Adrenal gland (tissue), 9 donors: ENCODE measurements at regions not wholly inside any gene's neighbourhood (a gene's known extent, or its start where the extent isn't known, plus 50 kb on each side); places are given as distances from the start of the nearest gene placed in this dataset.

Experiments
- DNase-seq, 7 donors: peaks; one replicate each; pipeline ENCODE4 v3.0.0-alpha.2; 2019 to 2020
- H3K27ac ChIP-seq, 5 donors: fragments of 200-600 bp; sonication (generic) in 4 of 5; 1 replicate in 3 of 5; 2 replicates in 2 of 5; pipeline versions ENCODE4 v1.5.1 to v1.8.0; 2016 to 2020; ENCODE audit warnings: mild to moderate bottlenecking in 1 of 5
- H3K27me3 ChIP-seq: fragments of 200-600 bp; 2 replicates; pipeline ENCODE4 v1.8.0; 2021
- H3K36me3 ChIP-seq, 2 donors: fragments of 200-600 bp; replicated peaks in 1 of 2; 1 replicate in 1 of 2; 2 replicates in 1 of 2; pipeline versions ENCODE4 v1.5.1 to v1.8.0; 2018 to 2022
- H3K4me1 ChIP-seq, 2 donors: fragments of 200-600 bp; replicated peaks in 1 of 2; 1 replicate in 1 of 2; 2 replicates in 1 of 2; pipeline versions ENCODE4 v1.5.1 to v1.8.0; 2018 to 2021
- H3K4me3 ChIP-seq, 4 donors: fragments of 200-600 bp; sonication (generic) in 3 of 4; one replicate each; pipeline ENCODE4 v1.5.1; 2016 to 2018
- H3K9me3 ChIP-seq, 3 donors: fragments of 200-600 bp; sonication (generic) in 1 of 3; replicated peaks in 1 of 3; 1 replicate in 2 of 3; 2 replicates in 1 of 3; pipeline versions ENCODE4 v1.5.1 to v1.8.0; 2016 to 2021
- CTCF ChIP-seq, 6 experiments: fragments of 450-650 bp in 4 of 6; fragments of 200-600 bp in 2 of 6; sonication (generic) in 1 of 6; IDR thresholded peaks; 1 replicate in 5 of 6; 2 replicates in 1 of 6; pipeline versions ENCODE4 v1.5.1 to v1.8.0; 2016 to 2021; ENCODE audit warnings: antibody characterized with exemption in 6 of 6, mild to moderate bottlenecking in 2 of 6, moderate library complexity in 1 of 6
- POLR2A ChIP-seq, 2 donors: fragments of 450-650 bp; IDR thresholded peaks; one replicate each; pipeline ENCODE4 v1.6.1; 2017; ENCODE audit warnings: antibody characterized with exemption in 2 of 2, mild to moderate bottlenecking in 2 of 2, moderate library complexity in 1 of 2
- WGBS, 4 donors: extraction: QIAGEN DNeasy Blood & Tissue Kit in 2 of 4; methylation state at CpG; one replicate each; pipeline versions ENCODE4 v1.1.5 to v1.1.7; 2013 to 2017; 5-methylcytosine and 5-hydroxymethylcytosine counted together
- intact Hi-C, 2 donors: fragments of 100-400 bp; cut with DNase I; formaldehyde crosslinking; loops; one replicate each; pipeline versions ENCODE4 v1.14.1 to v1.15.0; 2022 to 2023
- donor health status: healthy with polysubstance abuse.
- donor health status: Bipolar disorder and iron deficiency.
- donor health status: DM: yes; HTN: yes; CAD: no.
- donor health status: DM: no; HTN: no; CAD: no.
- donor health status: DM: no; HTN: no; CAD: no.

- intact Hi-C loops = no loop called here
- no peaks in the 10 kb centered on the region for H3K36me3 ChIP-seq
- no peak for DNase-seq
- TF ChIP-seq POLR2A (IDR thresholded peaks at IDR 0.05) = no peak
- TF ChIP-seq CTCF (IDR thresholded peaks at IDR 0.05) = no peak
- no peak overlapping the region for H3K4me3 ChIP-seq
- H3K27me3 ChIP-seq = no peaks in the 10 kb centered on the region
- H3K4me1 ChIP-seq = no peaks in the 10 kb centered on the region
- 35 to 60% (median 58%) methylated on average over 2 of the region's 2 CpGs for WGBS, 4 donors
- H3K27ac ChIP-seq = no peak overlapping the region
- no peaks in the 10 kb centered on the region for H3K9me3 ChIP-seq
Observed at GRCh38 chr16:5670198-5670597, 572.6 kb upstream of the EEF2KMT start.

GRCh38 chr16:5668553-5668952 lies 571.0 kb upstream of the EEF2KMT start:
- DNase-seq = no peak
- Histone ChIP-seq H3K9me3 (no peaks in the 10 kb centered on the region), H3K4me1 (no peaks in the 10 kb centered on the region), H3K27me3 (no peaks in the 10 kb centered on the region), H3K4me3 (no peak overlapping the region), H3K36me3 (no peaks in the 10 kb centered on the region), H3K27ac (no peak overlapping the region)
- TF ChIP-seq CTCF (IDR thresholded peaks at IDR 0.05) = no peak
- TF ChIP-seq POLR2A (IDR thresholded peaks at IDR 0.05) = no peak
- WGBS, 4 donors = 7 to 23% (median 14%) methylated on average over 2 of the region's 2 CpGs
- intact Hi-C loops = no loop called here

GRCh38 chr16:5665834-5666233 lies 568.2 kb upstream of the EEF2KMT start:
- Histone ChIP-seq H3K27ac (no peak overlapping the region), H3K4me3 (no peak overlapping the region), H3K9me3 (no peaks in the 10 kb centered on the region), H3K27me3 (no peaks in the 10 kb centered on the region), H3K36me3 (no peaks in the 10 kb centered on the region), H3K4me1 (no peaks in the 10 kb centered on the region)
- WGBS, 4 donors = 39 to 55% (median 41%) methylated on average over 9 to 11 of the region's 11 CpGs
- DNase-seq = no peak
- intact Hi-C loops = no loop called here
- no peak for TF ChIP-seq POLR2A (IDR thresholded peaks at IDR 0.05)
- no peak for TF ChIP-seq CTCF (IDR thresholded peaks at IDR 0.05)

GRCh38 chr16:5653789-5654188 lies 556.2 kb upstream of the EEF2KMT start:
- no peak for DNase-seq
- Histone ChIP-seq H3K9me3 (no peaks in the 10 kb centered on the region), H3K27ac (no peak overlapping the region), H3K36me3 (no peaks in the 10 kb centered on the region), H3K4me1 (no peaks in the 10 kb centered on the region), H3K4me3 (no peak overlapping the region), H3K27me3 (no peaks in the 10 kb centered on the region)
- 52 to 64% (median 55%) methylated on average over 7 to 11 of the region's 11 CpGs for WGBS, 4 donors
- intact Hi-C loops = no loop called here
- TF ChIP-seq POLR2A (IDR thresholded peaks at IDR 0.05) (no peak), CTCF (IDR thresholded peaks at IDR 0.05) (no peak)
